ENCODE measurements at regions not wholly inside any gene's neighbourhood (a gene's known extent, or its start where the extent isn't known, plus 50 kb on each side); places are given as distances from the start of the nearest gene placed in this dataset.

GRCh38 chr1:38730511-38731397, 128.8 kb downstream of the RRAGC start:
- Histone ChIP-seq H2AFZ (ENCODE audit: low read length) (no peak overlapping the region), H3K4me2 (ENCODE audit: insufficient read depth, insufficient read length, low read length) (no peak overlapping the region), H2BK120ac (ENCODE audit: low read depth, low read length, poor library complexity, severe bottlenecking) (no peak overlapping the region), H3K27ac (ENCODE audit: insufficient read length, low read depth, low read length) (no peak overlapping the region), H3K79me2 (ENCODE audit: insufficient read depth, low read length) (no peaks in the 10 kb centered on the region), H2BK5ac (ENCODE audit: insufficient read length, low read length) (no peak overlapping the region), H4K20me1 (ENCODE audit: control insufficient read depth, insufficient read depth, insufficient read length) (no peaks in the 10 kb centered on the region), H3K79me1 (ENCODE audit: insufficient read depth, low read depth, low read length, poor library complexity, severe bottlenecking) (no peaks in the 10 kb centered on the region), H3K4me1 (ENCODE audit: insufficient read depth, low read length) (peaks cover 22% of the 10 kb centered on the region), H2BK15ac (ENCODE audit: low read depth, low read length) (no peak overlapping the region), H3K9me3 (ENCODE audit: control insufficient read depth, low read depth, low read length) (no peaks in the 10 kb centered on the region), H3K56ac (ENCODE audit: insufficient read length, low read depth, low read length) (no peak overlapping the region), H3K9ac (ENCODE audit: extremely low read depth, insufficient read length, low read length) (no peak overlapping the region), H2AK5ac (ENCODE audit: insufficient read length, low read length) (no peak overlapping the region), H3K23me2 (ENCODE audit: insufficient read length, low read depth, low read length, poor library complexity, severe bottlenecking) (no peaks in the 10 kb centered on the region), H4K91ac (ENCODE audit: insufficient read length, low read depth, low read length) (no peak overlapping the region), H3K4ac (ENCODE audit: low read depth, low read length) (no peak overlapping the region), H3K14ac (ENCODE audit: insufficient read depth, low read length) (no peak overlapping the region), H3K23ac (ENCODE audit: insufficient read length, low read depth, low read length) (no peak overlapping the region), H3K27me3 (ENCODE audit: insufficient read depth, low read length) (no peaks in the 10 kb centered on the region; the same call in 1 of the 2 replicates), H2BK20ac (ENCODE audit: low read depth, low read length, poor library complexity, severe bottlenecking) (no peak overlapping the region), H4K8ac (replicated peaks; ENCODE audit: insufficient read length, low read depth, low read length) (no peak overlapping the region), H3T11ph (ENCODE audit: low read length) (no peak overlapping the region), H3K18ac (ENCODE audit: insufficient read length, low read depth, low read length) (no peak overlapping the region), H2BK12ac (ENCODE audit: insufficient read length, low read depth, low read length) (no peak overlapping the region), H4K5ac (ENCODE audit: insufficient read length, low read depth, low read length) (no peak overlapping the region)
- no peak for TF ChIP-seq CTCF (conservative IDR thresholded peaks at IDR 0.05)
- no peak for DNase-seq
- Mint-ChIP-seq H3K27ac (no peak overlapping the region), H3K4me1 (peaks cover 54 to 56% of the 10 kb centered on the region in 2 experiments), H3K36me3 (ENCODE audit: insufficient read depth in 1 of 3, low read depth in 3 of 3) (no peaks in the 10 kb centered on the region), H3K9me3 (no peaks in the 10 kb centered on the region), H3K4me3 (no peak overlapping the region), H3K27me3 (ENCODE audit: low read depth) (peaks cover 54% of the 10 kb centered on the region)
- no CpG with 5 or more reads among the region's 6 CpGs for WGBS (ENCODE audit: extremely low coverage, insufficient read length, low lambda C conversion rate)

Data from H9 (cell line).